ENCODE measurements at regions not wholly inside any gene's neighbourhood (a gene's known extent, or its start where the extent isn't known, plus 50 kb on each side); places are given as distances from the start of the nearest gene placed in this dataset.

DNA sequence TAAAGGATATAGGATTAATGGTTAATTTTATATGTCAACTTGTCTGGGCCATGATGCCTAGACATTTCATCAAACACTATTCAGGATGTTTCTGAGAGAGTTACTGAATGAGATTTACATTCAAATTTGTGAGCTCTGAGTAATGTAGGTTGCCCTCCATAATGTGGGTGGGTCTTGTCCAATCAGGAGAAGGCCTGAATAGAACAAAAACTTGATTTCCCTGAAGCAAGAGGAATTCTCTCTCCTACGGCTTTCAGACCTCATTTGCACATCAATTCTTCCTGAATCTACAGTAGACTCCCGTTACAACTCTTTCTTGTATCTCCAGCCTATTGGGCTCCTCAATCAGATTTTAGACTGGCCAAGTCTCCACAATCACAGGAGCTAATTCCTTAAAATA, 377.9 kb upstream of the PMFBP1 start:
- TF ChIP-seq, protein P1, sequence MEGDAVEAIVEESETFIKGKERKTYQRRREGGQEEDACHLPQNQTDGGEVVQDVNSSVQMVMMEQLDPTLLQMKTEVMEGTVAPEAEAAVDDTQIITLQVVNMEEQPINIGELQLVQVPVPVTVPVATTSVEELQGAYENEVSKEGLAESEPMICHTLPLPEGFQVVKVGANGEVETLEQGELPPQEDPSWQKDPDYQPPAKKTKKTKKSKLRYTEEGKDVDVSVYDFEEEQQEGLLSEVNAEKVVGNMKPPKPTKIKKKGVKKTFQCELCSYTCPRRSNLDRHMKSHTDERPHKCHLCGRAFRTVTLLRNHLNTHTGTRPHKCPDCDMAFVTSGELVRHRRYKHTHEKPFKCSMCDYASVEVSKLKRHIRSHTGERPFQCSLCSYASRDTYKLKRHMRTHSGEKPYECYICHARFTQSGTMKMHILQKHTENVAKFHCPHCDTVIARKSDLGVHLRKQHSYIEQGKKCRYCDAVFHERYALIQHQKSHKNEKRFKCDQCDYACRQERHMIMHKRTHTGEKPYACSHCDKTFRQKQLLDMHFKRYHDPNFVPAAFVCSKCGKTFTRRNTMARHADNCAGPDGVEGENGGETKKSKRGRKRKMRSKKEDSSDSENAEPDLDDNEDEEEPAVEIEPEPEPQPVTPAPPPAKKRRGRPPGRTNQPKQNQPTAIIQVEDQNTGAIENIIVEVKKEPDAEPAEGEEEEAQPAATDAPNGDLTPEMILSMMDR (IDR thresholded peaks at IDR 0.05): no peak
- Mint-ChIP-seq H3K9me3 (peaks cover 14% of the 10 kb centered on the region), H3K36me3 (ENCODE audit: low read depth) (peaks cover 25% of the 10 kb centered on the region), H3K27ac (no peak overlapping the region), H3K4me1 (ENCODE audit: low read depth) (peaks cover 13% of the 10 kb centered on the region), H3K27me3 (ENCODE audit: insufficient read depth) (no peaks in the 10 kb centered on the region; the same call in 1 of the 2 replicates), H3K4me3 (no peak overlapping the region)
- DNase-seq: no peak

DNA sequence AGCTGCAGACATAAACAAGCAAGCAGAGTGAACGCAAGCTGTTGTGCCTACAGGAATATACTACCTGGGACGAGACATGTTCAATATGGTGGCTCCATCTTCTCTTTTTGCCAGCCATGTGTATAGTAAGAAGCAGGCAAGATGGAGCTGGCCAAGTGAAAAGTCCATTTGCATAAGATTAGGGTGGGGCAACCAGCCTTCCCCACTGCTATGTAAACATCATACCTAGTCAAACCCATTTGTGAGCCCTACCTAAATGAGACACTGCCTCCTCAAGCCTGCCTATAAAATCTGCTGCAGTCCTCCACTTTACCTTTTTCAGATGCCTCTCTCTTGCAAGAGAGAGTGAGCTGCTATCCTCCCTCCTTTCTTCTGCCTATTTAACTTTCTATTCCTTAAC, 370.1 kb upstream of the PMFBP1 start:
- TF ChIP-seq, protein P1 (IDR thresholded peaks at IDR 0.05): no peak
- H3K27me3 Mint-ChIP-seq (ENCODE audit: insufficient read depth): no peaks in the 10 kb centered on the region
- peaks cover 5% of the 10 kb centered on the region; the same call in 1 of the 2 replicates for H3K9me3 Mint-ChIP-seq
- H3K27ac Mint-ChIP-seq: no peak overlapping the region
- H3K4me3 Mint-ChIP-seq: no peak overlapping the region
- peaks cover 18% of the 10 kb centered on the region for H3K36me3 Mint-ChIP-seq (ENCODE audit: low read depth)
- no peak for DNase-seq
- H3K4me1 Mint-ChIP-seq (ENCODE audit: low read depth): peaks cover 13% of the 10 kb centered on the region

DNA sequence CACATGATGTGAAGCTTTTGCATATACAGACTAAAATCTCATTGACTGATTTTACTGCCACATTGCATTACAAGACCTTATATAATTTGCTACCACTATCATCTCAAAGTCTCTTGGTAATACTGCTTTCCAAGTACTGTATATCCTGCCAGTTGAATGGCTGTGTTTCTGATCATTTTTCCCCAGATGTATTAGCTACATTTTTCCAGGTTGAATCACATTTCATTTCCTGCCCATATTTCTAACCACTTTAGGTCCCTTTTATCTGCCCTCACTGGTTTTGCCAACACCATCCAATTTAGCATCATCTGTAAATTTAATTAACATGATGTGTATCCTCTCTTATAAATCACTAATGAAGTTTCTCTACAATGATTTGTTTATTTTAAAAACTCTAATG, 365.7 kb upstream of the PMFBP1 start:
- Mint-ChIP-seq H3K36me3 (ENCODE audit: low read depth) (no peaks in the 10 kb centered on the region), H3K27ac (peak overlapping the region; percentile 65), H3K4me3 (0 out of 2 replicates have a peak overlapping the region, but pooled peaks have one; percentile 7), H3K9me3 (no peaks in the 10 kb centered on the region), H3K4me1 (ENCODE audit: low read depth) (peaks cover 31% of the 10 kb centered on the region), H3K27me3 (ENCODE audit: insufficient read depth) (no peaks in the 10 kb centered on the region; the same call in 1 of the 2 replicates)
- DNase-seq: peak; percentile 40
- TF ChIP-seq, protein P1 (IDR thresholded peaks at IDR 0.05): no peak

DNA sequence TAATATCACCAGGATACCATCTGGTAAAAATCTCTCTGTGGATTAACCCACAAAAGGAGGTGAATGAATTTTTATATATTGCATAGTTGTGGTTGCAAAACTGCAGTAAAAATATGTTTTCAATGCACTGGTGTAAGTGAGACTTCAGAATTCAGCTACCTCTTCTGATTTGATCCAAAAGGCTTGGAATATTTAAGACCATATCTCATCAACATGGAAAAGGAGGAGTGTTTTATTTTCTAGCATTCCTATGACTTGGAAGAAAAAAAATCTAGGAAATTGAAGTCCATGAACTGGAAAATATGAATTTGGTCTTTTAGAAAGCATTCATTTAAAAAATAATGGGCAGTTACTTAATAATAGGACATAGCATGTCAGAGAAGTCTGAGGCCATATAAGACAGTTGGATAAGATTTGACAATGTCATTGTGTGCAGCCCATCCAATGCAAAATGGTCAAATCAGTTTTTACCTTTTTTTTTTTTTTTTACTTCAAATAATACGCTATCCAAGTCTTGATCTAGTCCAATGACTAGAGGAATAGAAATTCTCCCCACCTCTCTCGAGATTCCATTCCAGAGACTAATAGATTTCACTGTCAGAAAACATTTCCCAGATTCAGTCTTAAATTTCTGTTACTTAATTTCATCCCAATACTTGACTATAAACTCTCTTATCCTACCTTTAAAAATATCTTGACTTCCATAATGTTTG, 364.9 kb upstream of the PMFBP1 start:
- TF ChIP-seq, protein P1 (IDR thresholded peaks at IDR 0.05): no peak
- Mint-ChIP-seq H3K9me3 (no peaks in the 10 kb centered on the region), H3K36me3 (ENCODE audit: low read depth) (no peaks in the 10 kb centered on the region), H3K4me1 (ENCODE audit: low read depth) (peaks cover 31% of the 10 kb centered on the region), H3K4me3 (peak overlapping the region; percentile 55), H3K27me3 (ENCODE audit: insufficient read depth) (no peaks in the 10 kb centered on the region; the same call in 1 of the 2 replicates), H3K27ac (peak overlapping the region; percentile 61)
- peak; percentile 31 for DNase-seq

DNA sequence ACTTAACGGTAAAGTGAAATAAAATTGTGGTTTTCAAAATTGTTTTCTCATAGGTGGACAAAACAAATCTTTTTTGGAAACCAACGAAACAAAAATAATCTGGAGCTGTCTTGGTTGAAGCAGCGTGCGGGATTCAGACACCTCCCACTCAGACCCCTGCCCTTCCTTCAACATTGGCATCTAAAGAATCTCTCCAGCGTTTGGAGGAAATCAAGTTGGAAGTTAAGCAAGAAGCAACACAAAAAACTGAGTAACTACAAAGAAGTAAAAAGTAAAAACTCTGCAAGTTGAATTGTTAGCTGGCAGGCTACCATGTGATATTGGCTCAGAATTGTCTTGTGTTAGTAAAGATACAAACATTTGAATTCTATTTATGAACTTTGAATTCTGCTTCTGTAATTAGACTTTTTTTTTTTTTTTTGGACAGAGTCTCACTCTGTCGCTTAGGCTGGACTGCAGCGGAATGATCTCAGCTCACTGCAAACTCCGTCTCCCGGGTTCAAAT, 361.0 kb upstream of the PMFBP1 start:
- TF ChIP-seq, protein P1 (IDR thresholded peaks at IDR 0.05): no peak
- Mint-ChIP-seq H3K36me3 (ENCODE audit: low read depth) (no peaks in the 10 kb centered on the region), H3K4me1 (ENCODE audit: low read depth) (peaks cover 50% of the 10 kb centered on the region), H3K27ac (no peak overlapping the region), H3K27me3 (ENCODE audit: insufficient read depth) (no peaks in the 10 kb centered on the region; the same call in none of the 2 replicates), H3K4me3 (no peak overlapping the region), H3K9me3 (no peaks in the 10 kb centered on the region)
- no peak for DNase-seq

Data from HFFc6 (cell line).